IMR-90 (cell line): ENCODE measurements at regions not wholly inside any gene's neighbourhood (a gene's known extent, or its start where the extent isn't known, plus 50 kb on each side); places are given as distances from the start of the nearest gene placed in this dataset.

ENCODE experiments used
- ATAC-seq: fragments of 200-7000 bp; cut with Tn5 transposase; 2 replicates; pipeline ENCODE4 v1.9.1; 2020; ENCODE audit warnings: low read depth, mild to moderate bottlenecking, moderate library complexity
- BruUV-seq: library from RNA; stranded (reverse); fragments of 400-500 nt; replicated peaks from 2 replicates; lab custom pipeline; 2021; lab: Mats Ljungman, UMichigan
- CTCF ChIA-PET: fragments of 300-600 bp; formaldehyde crosslinking; extraction: SDS; loops from one replicate; lab custom pipeline; 2021; ENCODE audit warnings: antibody characterized with exemption; lab: Yijun Ruan, JAX
- POLR2A ChIA-PET: fragments of 300-600 bp; sonication (Branson Sonifier 250); formaldehyde crosslinking; loops from one replicate; lab custom pipeline; 2022; ENCODE audit warnings: antibody characterized with exemption; ENCODE audit not compliant: unreplicated experiment; lab: Charles Lee
- DNase-seq: peaks from one replicate; pipeline ENCODE4 v3.0.0; 2013
- H2AFZ ChIP-seq: replicated peaks from 2 replicates; pipeline ENCODE3; 2013; ENCODE audit warnings: low read length, mild to moderate bottlenecking; ENCODE audit not compliant: poor library complexity
- H2AK5ac ChIP-seq: 2 replicates; pipeline ENCODE4 v1.6.1; 2013; ENCODE audit warnings: low read depth, low read length, inconsistent platforms
- H2AK9ac ChIP-seq: replicated peaks from 2 replicates; pipeline ENCODE3; 2013; ENCODE audit warnings: mild to moderate bottlenecking, low read depth, low read length, moderate library complexity; ENCODE audit not compliant: poor library complexity
- H2BK120ac ChIP-seq: 2 replicates; pipeline ENCODE4 v1.6.1; 2013; ENCODE audit warnings: low read depth, low read length, inconsistent platforms
- H2BK15ac ChIP-seq: 3 replicates; pipeline ENCODE4 v1.6.1; 2013; ENCODE audit warnings: low read depth, low read length, inconsistent platforms
- H2BK20ac ChIP-seq: 2 replicates; pipeline ENCODE4 v1.6.1; 2013; ENCODE audit warnings: low read depth, mild to moderate bottlenecking, inconsistent platforms, low read length, moderate library complexity
- H2BK5ac ChIP-seq: 2 replicates; pipeline ENCODE4 v1.6.1; 2013; ENCODE audit warnings: mild to moderate bottlenecking, low read depth, low read length, inconsistent platforms; ENCODE audit not compliant: poor library complexity, severe bottlenecking
- H3K14ac ChIP-seq: replicated peaks from 2 replicates; pipeline ENCODE4 v1.6.1; 2013; ENCODE audit warnings: low read depth, low read length, inconsistent platforms
- H3K18ac ChIP-seq: 2 replicates; pipeline ENCODE4 v1.6.1; 2013; ENCODE audit warnings: low read depth, low read length, control low read depth
- H3K23ac ChIP-seq: 2 replicates; pipeline ENCODE4 v1.6.1; 2013; ENCODE audit warnings: low read depth, low read length, inconsistent platforms
- H3K27ac ChIP-seq: 2 replicates; pipeline ENCODE4 v1.5.1; 2013; ENCODE audit warnings: mild to moderate bottlenecking, control low read depth, low read length; ENCODE audit not compliant: insufficient read depth
- H3K27me3 ChIP-seq: 2 replicates; pipeline ENCODE4 v1.6.1; 2013; ENCODE audit warnings: low read length; ENCODE audit not compliant: control insufficient read depth, insufficient read depth
- H3K36me3 ChIP-seq: 2 replicates; pipeline ENCODE4 v1.6.1; 2013; ENCODE audit warnings: low read length, mixed read lengths; ENCODE audit not compliant: control insufficient read depth, insufficient read depth
- H3K4ac ChIP-seq: 2 replicates; pipeline ENCODE4 v1.6.1; 2013; ENCODE audit warnings: low read depth, low read length, inconsistent platforms
- H3K4me1 ChIP-seq: 2 replicates; pipeline ENCODE4 v1.6.1; 2013; ENCODE audit warnings: low read length, mixed read lengths; ENCODE audit not compliant: control insufficient read depth, insufficient read depth
- H3K4me2 ChIP-seq: 2 replicates; pipeline ENCODE4 v1.6.1; 2013; ENCODE audit warnings: low read depth, mild to moderate bottlenecking, control low read depth, low read length, moderate library complexity
- H3K4me3 ChIP-seq: 2 replicates; pipeline ENCODE4 v1.5.1; 2013; ENCODE audit warnings: low read depth, mild to moderate bottlenecking, control low read depth, low read length, moderate library complexity; ENCODE audit not compliant: insufficient read depth
- H3K56ac ChIP-seq: 2 replicates; pipeline ENCODE4 v1.6.1; 2013; ENCODE audit warnings: low read length, inconsistent platforms; ENCODE audit not compliant: insufficient read depth; ENCODE audit errors: extremely low read depth
- H3K79me1 ChIP-seq, 2 experiments: 2 replicates each; pipeline ENCODE4 v1.6.1; 2013; ENCODE audit warnings: low read length in 2 of 2, inconsistent platforms in 1 of 2, low read depth in 1 of 2
- H3K9ac ChIP-seq: 2 replicates; pipeline ENCODE4 v1.6.1; 2013; ENCODE audit warnings: low read depth, low read length, control low read depth
- H3K9me1 ChIP-seq: 2 replicates; pipeline ENCODE4 v1.6.1; 2013; ENCODE audit warnings: low read length, inconsistent platforms; ENCODE audit not compliant: insufficient read depth
- H3K9me3 ChIP-seq: 2 replicates; pipeline ENCODE4 v1.6.1; 2013; ENCODE audit warnings: low read length; ENCODE audit not compliant: control insufficient read depth, insufficient read depth
- H4K20me1 ChIP-seq: 2 replicates; pipeline ENCODE4 v1.6.1; 2013; ENCODE audit warnings: low read length, inconsistent platforms; ENCODE audit not compliant: insufficient read depth
- H4K5ac ChIP-seq: 2 replicates; pipeline ENCODE4 v1.6.1; 2013; ENCODE audit warnings: mild to moderate bottlenecking, low read depth, low read length, control low read depth
- H4K8ac ChIP-seq, 2 experiments: 2 replicates each; pipeline ENCODE4 v1.6.1; 2013; ENCODE audit warnings: low read depth in 2 of 2, low read length in 2 of 2, control low read depth in 1 of 2, inconsistent platforms in 1 of 2
- H4K91ac ChIP-seq: 2 replicates; pipeline ENCODE4 v1.6.1; 2013; ENCODE audit warnings: low read depth, low read length, inconsistent platforms; ENCODE audit not compliant: insufficient read depth
- BHLHE40 ChIP-seq: fragments of 150-350 bp; IDR thresholded peaks from 2 replicates; pipeline ENCODE4 v1.6.1; 2016; ENCODE audit warnings: mild to moderate bottlenecking, low read depth, low read length
- CEBPB ChIP-seq: IDR thresholded peaks from 2 replicates; pipeline ENCODE4 v1.6.1; 2012; ENCODE audit warnings: low read depth, low read length, improper control_type of control experiment
- CHD1 ChIP-seq: IDR thresholded peaks from 2 replicates; pipeline ENCODE4 v1.6.1; 2012; ENCODE audit warnings: low read depth, low read length, improper control_type of control experiment
- CTCF ChIP-seq: conservative IDR thresholded peaks from 2 replicates; pipeline ENCODE4 v1.5.1; 2012; ENCODE audit warnings: mild to moderate bottlenecking, low read depth, low read length, improper control_type of control experiment
- ELK1 ChIP-seq: fragments of 150-350 bp; IDR thresholded peaks from 2 replicates; pipeline ENCODE4 v1.6.1; 2016; ENCODE audit warnings: low read depth, mild to moderate bottlenecking, low read length, moderate library complexity, borderline replicate concordance
- FOS ChIP-seq: fragments of 150-350 bp; IDR thresholded peaks from 2 replicates; pipeline ENCODE4 v1.6.1; 2016; ENCODE audit warnings: low read depth, low read length
- MAFK ChIP-seq: IDR thresholded peaks from 2 replicates; pipeline ENCODE4 v1.6.1; 2012; ENCODE audit warnings: low read depth, low read length, improper control_type of control experiment
- MAZ ChIP-seq: IDR thresholded peaks from 2 replicates; pipeline ENCODE4 v1.6.1; 2012; ENCODE audit warnings: low read depth, mild to moderate bottlenecking, low read length, improper control_type of control experiment, moderate library complexity, borderline replicate concordance
- MXI1 ChIP-seq: IDR thresholded peaks from 2 replicates; pipeline ENCODE4 v1.6.1; 2012; ENCODE audit warnings: low read depth, mild to moderate bottlenecking, low read length, moderate library complexity, borderline replicate concordance
- NFE2L2 ChIP-seq: fragments of 150-350 bp; IDR thresholded peaks from 2 replicates; pipeline ENCODE4 v1.6.1; 2016; ENCODE audit warnings: low read depth, mild to moderate bottlenecking, low read length
- POLR2A ChIP-seq: IDR thresholded peaks from 2 replicates; pipeline ENCODE4 v1.6.1; 2012; ENCODE audit warnings: mild to moderate bottlenecking, low read depth, low read length
- RAD21 ChIP-seq: IDR thresholded peaks from 2 replicates; pipeline ENCODE4 v1.6.1; 2012; ENCODE audit warnings: low read length, improper control_type of control experiment
- RCOR1 ChIP-seq: IDR thresholded peaks from 2 replicates; pipeline ENCODE4 v1.6.1; 2012; ENCODE audit warnings: mild to moderate bottlenecking, low read length, improper control_type of control experiment; ENCODE audit not compliant: insufficient replicate concordance
- RFX5 ChIP-seq: IDR thresholded peaks from 2 replicates; pipeline ENCODE4 v1.8.0; 2012; ENCODE audit warnings: low read depth, mild to moderate bottlenecking, low read length, moderate library complexity
- SMC3 ChIP-seq: fragments of 150-350 bp; IDR thresholded peaks from 2 replicates; pipeline ENCODE4 v1.6.1; 2016; ENCODE audit warnings: low read depth, mild to moderate bottlenecking, antibody characterized with exemption, low read length, moderate library complexity
- USF2 ChIP-seq: fragments of 150-350 bp; IDR thresholded peaks from 2 replicates; pipeline ENCODE4 v1.6.1; 2017; ENCODE audit warnings: mild to moderate bottlenecking, antibody characterized with exemption, low read length, low read depth
- WGBS, 2 experiments: methylation state at CpG; one replicate each; pipeline versions ENCODE4 v1.1.5 to v1.1.7; 2013; ENCODE audit warnings: missing lambda C conversion rate in 2 of 2; ENCODE audit not compliant: insufficient read length in 1 of 2; ENCODE audit errors: extremely low coverage in 2 of 2; 5-methylcytosine and 5-hydroxymethylcytosine counted together
- dilution Hi-C: fragments of 300-500 bp; cut with HindIII; formaldehyde crosslinking; loops from one replicate; pipeline ENCODE4 v1.14.3; 2018; ENCODE audit warnings: low sequenced_read_pairs; ENCODE audit not compliant: unreplicated experiment
- in situ Hi-C: fragments of 300-500 bp; cut with MboI; formaldehyde crosslinking; loops from 3 replicates; pipeline ENCODE4 v1.14.3; 2019; ENCODE audit warnings: low sequenced_read_pairs, inconsistent platforms, mixed read lengths
- intact Hi-C: fragments of 100-400 bp; cut with micrococcal nuclease; formaldehyde crosslinking; loops from 2 replicates; pipeline ENCODE4 v1.10.0; 2022

- ATAC-seq (no peak), DNase-seq (no peak)
- H2AK9ac ChIP-seq = no peak overlapping the region
- H2BK120ac ChIP-seq = peak overlapping the region; percentile 83
- 100% methylated on average over 1 of the region's 3 CpGs; no CpG with 5 or more reads in 1 of the 2 experiments for WGBS, 2 experiments
- H2BK20ac ChIP-seq = peak overlapping the region; percentile 77
- no peak overlapping the region for H3K4me2 ChIP-seq
- no peaks in the 10 kb centered on the region for H4K20me1 ChIP-seq
- peak overlapping the region; percentile 85; the same call in 1 of the 2 replicates for H2AK5ac ChIP-seq
- no peaks in the 10 kb centered on the region for H3K36me3 ChIP-seq
- no peaks in the 10 kb centered on the region for H3K9me3 ChIP-seq
- peak overlapping the region; percentile 50 for H3K18ac ChIP-seq
- H3K9ac ChIP-seq = no peak overlapping the region
- H3K4ac ChIP-seq = peak overlapping the region; percentile 76
- no peaks in the 10 kb centered on the region for H3K27me3 ChIP-seq
- peak overlapping the region; percentile 52 for H3K23ac ChIP-seq
- peak overlapping the region; percentile 69 for H4K91ac ChIP-seq
- ChIA-PET CTCF (interaction anchor here (1.4 to 4.1 kb wide), 2 partner anchors 212 to 237 kb away, joined by 3 to 26 read pairs; no protein-coding TSS in a partner anchor), POLR2A (no interaction called here)
- H3K4me3 ChIP-seq = no peak overlapping the region
- H3K14ac ChIP-seq = peak overlapping the region; percentile 68
- TF ChIP-seq BHLHE40 (no peak), USF2 (no peak), NFE2L2 (no peak), CHD1 (no peak), RAD21 (no peak), CEBPB (no peak), MAFK (no peak), POLR2A (no peak), MXI1 (no peak), MAZ (no peak), ELK1 (no peak), FOS (no peak), RFX5 (no peak), SMC3 (no peak), CTCF (no peak), RCOR1 (no peak)
- H3K4me1 ChIP-seq = peaks cover 22% of the 10 kb centered on the region
- H2BK5ac ChIP-seq = peak overlapping the region; percentile 66
- in situ Hi-C loops = loop anchor here (10.0 kb wide), 1 partner anchor 579 kb away; the partner anchor contains the start of gene MAB21L2
- no peak overlapping the region for H3K56ac ChIP-seq
- no peaks in the 10 kb centered on the region for H3K79me1 ChIP-seq
- no peak overlapping the region for H3K27ac ChIP-seq
- peak overlapping the region in 1 of 2 experiments; percentile 59; a peak in 1 of 4 replicates for H4K8ac ChIP-seq
- no TSS peak for BruUV-seq
- intact Hi-C loops = no loop called here
- peak overlapping the region; percentile 72; the same call in 2 of the 3 replicates for H2BK15ac ChIP-seq
- dilution Hi-C loops = no loop called here
- H2AFZ ChIP-seq = no peak overlapping the region
- peaks cover 4% of the 10 kb centered on the region for H3K9me1 ChIP-seq
- H4K5ac ChIP-seq = peak overlapping the region; percentile 70; the same call in 1 of the 2 replicates
Measured at GRCh38 chr4:150005537-150005936, 72.7 kb upstream of the DCLK2 start.
